SK-N-SH (cell line): ENCODE measurements at regions not wholly inside any gene's neighbourhood (a gene's known extent, or its start where the extent isn't known, plus 50 kb on each side); places are given as distances from the start of the nearest gene placed in this dataset.

ENCODE experiments used
- CTCF ChIA-PET: fragments of 300-600, 350-600 bp; formaldehyde crosslinking; extraction: SDS; loops from one replicate; lab custom pipeline; 2021; lab: Yijun Ruan, JAX
- POLR2A ChIA-PET: fragments of 350-600 bp; sonication (Branson Sonifier 250); formaldehyde crosslinking; extraction: SDS; loops from one replicate; lab custom pipeline; 2020; ENCODE audit warnings: antibody characterized with exemption, inconsistent platforms; lab: Yijun Ruan, JAX
- DNase-seq: peaks from one replicate; pipeline ENCODE4 v3.0.0; 2012
- H2AFZ ChIP-seq: fragments of 200-600 bp; sonication (generic); 2 replicates; pipeline ENCODE4 v1.8.1; 2016; ENCODE audit warnings: antibody characterized with exemption, mild to moderate bottlenecking, low read depth
- H3F3A ChIP-seq: fragments of 200-600 bp; sonication (generic); replicated peaks from 2 replicates; pipeline ENCODE3; 2016; ENCODE audit warnings: antibody characterized with exemption, mild to moderate bottlenecking; ENCODE audit not compliant: insufficient read depth
- H3K27ac ChIP-seq, 2 experiments: fragments of 200-500 bp in 1 of 2; fragments of 200-600 bp in 1 of 2; sonication (Bioruptor generic) in 1 of 2; sonication (generic), shearing (Covaris generic) in 1 of 2; 2 replicates each; pipeline versions ENCODE4 v1.5.1 to v1.6.1; 2014 to 2016; ENCODE audit warnings: low read depth in 2 of 2, inconsistent platforms in 1 of 2, low read length in 1 of 2, mild to moderate bottlenecking in 1 of 2, mixed read lengths in 1 of 2
- H3K27me3 ChIP-seq: fragments of 200-600 bp; sonication (generic), shearing (Covaris generic); 2 replicates; pipeline ENCODE4 v1.6.1; 2016; ENCODE audit warnings: mixed run types; ENCODE audit not compliant: insufficient read depth
- H3K36me3 ChIP-seq, 2 experiments: fragments of 200-500 bp in 1 of 2; fragments of 200-600 bp in 1 of 2; sonication (Bioruptor generic) in 1 of 2; sonication (generic) in 1 of 2; replicated peaks in 1 of 2; 2 replicates each; pipeline versions ENCODE3 to v1.5.1; 2014 to 2016; ENCODE audit warnings: low read length in 1 of 2, mild to moderate bottlenecking in 1 of 2; ENCODE audit not compliant: insufficient read depth in 2 of 2, control insufficient read depth in 1 of 2
- H3K4me1 ChIP-seq, 2 experiments: fragments of 200-500 bp in 1 of 2; fragments of 200-600 bp in 1 of 2; sonication (Bioruptor generic) in 1 of 2; sonication (generic), shearing (Covaris generic) in 1 of 2; 2 replicates each; pipeline versions ENCODE4 v1.5.1 to v1.6.1; 2014 to 2016; ENCODE audit warnings: low read depth in 1 of 2, low read length in 1 of 2, mixed run types in 1 of 2; ENCODE audit not compliant: insufficient read depth in 2 of 2, control insufficient read depth in 1 of 2
- H3K4me2 ChIP-seq: fragments of 200-600 bp; sonication (generic), shearing (Covaris generic); 2 replicates; pipeline ENCODE4 v1.6.1; 2017; ENCODE audit warnings: mixed run types
- H3K4me3 ChIP-seq, 2 experiments: fragments of 200-500 bp in 1 of 2; fragments of 200-600 bp in 1 of 2; sonication (Bioruptor generic) in 1 of 2; sonication (generic), shearing (Covaris generic) in 1 of 2; 2 replicates each; pipeline versions ENCODE4 v1.5.1 to v1.8.1; 2014 to 2016; ENCODE audit warnings: low read depth in 2 of 2, inconsistent platforms in 1 of 2, low read length in 1 of 2, mild to moderate bottlenecking in 1 of 2, mixed read lengths in 1 of 2, moderate library complexity in 1 of 2
- H3K79me2 ChIP-seq: fragments of 200-600 bp; sonication (generic); 2 replicates; pipeline ENCODE4 v1.8.1; 2017; ENCODE audit warnings: mild to moderate bottlenecking; ENCODE audit not compliant: insufficient read depth
- H3K9ac ChIP-seq: fragments of 200-600 bp; sonication (generic); 2 replicates; pipeline ENCODE4 v1.6.1; 2017; ENCODE audit warnings: mixed run types
- H3K9me2 ChIP-seq: fragments of 200-600 bp; sonication (generic); 2 replicates; pipeline ENCODE4 v1.6.1; 2017; ENCODE audit warnings: mixed run types
- H3K9me3 ChIP-seq: fragments of 200-600 bp; sonication (generic); 2 replicates; pipeline ENCODE4 v1.6.1; 2017; ENCODE audit warnings: mixed run types, mild to moderate bottlenecking, moderate library complexity
- H4K20me1 ChIP-seq: fragments of 200-600 bp; sonication (generic); 2 replicates; pipeline ENCODE4 v1.6.1; 2017; ENCODE audit warnings: mild to moderate bottlenecking, mixed run types; ENCODE audit not compliant: insufficient read depth
- CHD2 ChIP-seq: fragments of 150-350 bp; IDR thresholded peaks from 2 replicates; pipeline ENCODE4 v1.6.1; 2018; ENCODE audit warnings: low read length; ENCODE audit not compliant: partially characterized antibody
- FOXJ3 ChIP-seq: sonication (generic); formaldehyde crosslinking; IDR thresholded peaks from 2 replicates; pipeline ENCODE4 v1.5.1; 2020; ENCODE audit warnings: mild to moderate bottlenecking, missing genetic modification reagents
- FOXM1 ChIP-seq: IDR thresholded peaks from 2 replicates; pipeline ENCODE4 v1.4.0; 2012; ENCODE audit warnings: low read depth, mild to moderate bottlenecking
- NRF1 ChIP-seq: IDR thresholded peaks from 2 replicates; pipeline ENCODE4 v1.6.1; 2012; ENCODE audit warnings: low read depth, mild to moderate bottlenecking, low read length
- POLR2AphosphoS5 ChIP-seq: IDR thresholded peaks from 2 replicates; pipeline ENCODE4 v1.6.1; 2012; ENCODE audit warnings: low read depth, low read length
- RAD21 ChIP-seq: IDR thresholded peaks from 2 replicates; pipeline ENCODE4 v1.6.1; 2012; ENCODE audit warnings: mild to moderate bottlenecking, low read length
- RXRA ChIP-seq: IDR thresholded peaks from 2 replicates; pipeline ENCODE4 v1.4.0; 2012; ENCODE audit warnings: low read depth, mild to moderate bottlenecking, borderline replicate concordance
- SIN3A ChIP-seq: IDR thresholded peaks from 2 replicates; pipeline ENCODE4 v1.6.1; 2012; ENCODE audit warnings: low read depth, mild to moderate bottlenecking, low read length, moderate library complexity, borderline replicate concordance
- SMC3 ChIP-seq: IDR thresholded peaks from 2 replicates; pipeline ENCODE4 v1.6.1; 2012; ENCODE audit warnings: low read depth, low read length, improper control_type of control experiment
- WGBS: methylation state at CpG from one replicate; pipeline ENCODE4 v1.1.6; 2017; ENCODE audit warnings: low lambda C conversion rate; 5-methylcytosine and 5-hydroxymethylcytosine counted together
- TF ChIP-seq, protein P1 (sequence below): IDR thresholded peaks from 2 replicates; pipeline ENCODE4; 2012
- TF ChIP-seq, protein P2 (sequence below): fragments of 200-600 bp; sonication (generic); IDR thresholded peaks from 2 replicates; pipeline ENCODE4 v1.6.1; 2017; ENCODE audit warnings: antibody characterized with exemption, mild to moderate bottlenecking, moderate library complexity
- TF ChIP-seq, protein P3 (sequence below): IDR thresholded peaks from 2 replicates; pipeline ENCODE4 v1.4.0; 2012; ENCODE audit warnings: low read depth, borderline replicate concordance
- TF ChIP-seq, protein P4 (sequence below): IDR thresholded peaks from 2 replicates; pipeline ENCODE4 v1.4.0; 2012; ENCODE audit warnings: low read depth

DNA sequence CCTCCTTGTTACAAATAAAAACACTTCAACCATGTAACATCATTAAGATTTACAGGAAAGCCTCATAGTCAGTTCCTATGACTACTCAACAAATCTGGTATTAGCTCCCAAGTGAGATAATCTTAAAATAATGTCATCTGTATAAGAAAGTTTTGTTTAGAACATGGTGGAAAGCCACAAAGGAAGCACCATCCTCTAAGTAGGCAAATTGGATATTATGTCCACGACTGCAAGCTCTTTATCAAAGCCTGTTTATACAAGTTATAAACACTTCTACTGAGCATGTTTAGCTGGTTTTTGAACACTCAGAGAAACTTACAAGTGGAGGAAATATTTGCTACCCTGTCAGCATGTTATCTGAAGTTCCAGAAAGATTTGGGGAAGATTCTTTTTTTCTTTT lies 349.8 kb downstream of the ARL4A start (continued):
- TF ChIP-seq CHD2: no peak
- no peak for TF ChIP-seq FOXM1
- TF ChIP-seq SIN3A: no peak

DNA sequence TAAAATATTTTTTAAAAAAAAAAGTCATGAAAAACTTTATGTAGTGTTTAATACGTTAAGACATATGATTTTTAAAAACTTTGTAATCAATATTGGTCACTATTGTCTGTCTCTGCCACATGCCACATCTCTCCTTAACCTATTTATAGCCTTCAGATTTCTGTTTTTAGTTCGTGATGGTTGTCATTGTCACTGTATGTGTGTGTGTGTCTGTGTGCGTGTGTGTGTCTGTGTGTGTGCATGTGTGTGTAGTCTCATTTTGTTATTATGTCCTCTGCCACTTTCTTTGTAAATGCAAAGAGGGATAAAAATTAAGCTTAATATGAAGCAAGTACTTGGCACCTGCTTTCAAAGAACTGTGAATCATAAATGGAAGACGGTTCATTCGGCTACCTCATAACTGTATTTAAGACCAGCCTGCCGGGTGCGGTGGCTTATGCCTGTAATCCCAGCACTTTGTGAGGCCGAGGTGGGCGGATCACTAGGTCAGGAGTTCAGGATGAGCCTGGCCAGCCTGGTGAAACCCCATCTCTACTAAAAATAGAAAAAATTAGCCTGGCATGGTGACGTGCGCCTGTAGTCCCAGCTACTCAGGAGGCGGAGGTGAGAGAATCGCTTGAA lies 354.0 kb downstream of the ARL4A start:
- TF ChIP-seq NRF1: no peak
- CTCF ChIA-PET: no interaction called here
- Histone ChIP-seq H3K79me2 (no peaks in the 10 kb centered on the region), H2AFZ (no peak overlapping the region), H3K4me1 (no peaks in the 10 kb centered on the region), H3K9me2 (no peaks in the 10 kb centered on the region), H3K36me3 (no peaks in the 10 kb centered on the region), H3K4me2 (no peak overlapping the region), H3F3A (no peaks in the 10 kb centered on the region), H3K27ac (no peak overlapping the region), H4K20me1 (no peaks in the 10 kb centered on the region), H3K27me3 (peaks cover 3% of the 10 kb centered on the region; the same call in 1 of the 2 replicates), H3K9me3 (no peaks in the 10 kb centered on the region), H3K9ac (no peak overlapping the region), H3K4me3 (no peak overlapping the region)
- POLR2A ChIA-PET: no interaction called here
- WGBS: 19% methylated on average over 13 of the region's 13 CpGs
- DNase-seq: no peak

DNA sequence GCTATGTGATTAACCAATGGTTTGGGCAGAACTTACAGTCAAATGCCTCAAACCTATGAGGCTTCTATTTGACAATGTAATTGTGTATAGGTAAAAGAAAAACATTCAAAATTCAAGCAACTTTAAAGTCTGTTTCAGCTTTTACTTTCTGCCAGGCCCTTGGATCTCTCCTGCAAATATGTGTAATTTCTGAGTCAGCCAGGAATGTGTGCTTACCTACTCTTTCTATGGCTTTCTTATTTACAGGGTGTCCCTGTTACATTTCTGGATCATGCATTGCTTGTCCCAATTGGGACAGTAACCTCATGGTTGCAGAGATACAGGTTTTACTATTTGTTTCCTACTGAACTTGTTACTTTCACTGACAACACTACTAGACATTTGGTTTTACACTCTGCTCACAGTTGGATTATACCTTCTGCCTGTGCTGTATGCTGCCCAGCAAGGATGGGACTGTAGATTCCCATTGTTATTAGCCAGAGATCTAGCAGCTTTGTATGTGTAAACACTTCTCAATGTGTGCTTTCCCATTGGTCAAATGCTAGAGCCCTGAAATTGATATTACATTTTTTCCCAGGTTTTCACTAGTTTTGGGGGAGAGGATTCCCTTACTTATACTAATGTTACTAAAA lies 355.3 kb downstream of the ARL4A start:
- no peak for DNase-seq
- Histone ChIP-seq H3K9me3 (no peaks in the 10 kb centered on the region), H3K9me2 (no peaks in the 10 kb centered on the region), H3K4me2 (no peak overlapping the region), H3F3A (no peaks in the 10 kb centered on the region), H3K27me3 (peaks cover 3% of the 10 kb centered on the region; the same call in 1 of the 2 replicates), H3K4me1 (no peaks in the 10 kb centered on the region), H2AFZ (no peak overlapping the region), H3K27ac (no peak overlapping the region), H3K36me3 (no peaks in the 10 kb centered on the region), H3K4me3 (no peak overlapping the region), H3K9ac (no peak overlapping the region)
- ChIA-PET POLR2A (no interaction called here), CTCF (no interaction called here)
- TF ChIP-seq FOXJ3 (CRISPR knock-in tag): no peak
- TF ChIP-seq CHD2: no peak
- no peak for TF ChIP-seq POLR2AphosphoS5
- TF ChIP-seq, protein P1, sequence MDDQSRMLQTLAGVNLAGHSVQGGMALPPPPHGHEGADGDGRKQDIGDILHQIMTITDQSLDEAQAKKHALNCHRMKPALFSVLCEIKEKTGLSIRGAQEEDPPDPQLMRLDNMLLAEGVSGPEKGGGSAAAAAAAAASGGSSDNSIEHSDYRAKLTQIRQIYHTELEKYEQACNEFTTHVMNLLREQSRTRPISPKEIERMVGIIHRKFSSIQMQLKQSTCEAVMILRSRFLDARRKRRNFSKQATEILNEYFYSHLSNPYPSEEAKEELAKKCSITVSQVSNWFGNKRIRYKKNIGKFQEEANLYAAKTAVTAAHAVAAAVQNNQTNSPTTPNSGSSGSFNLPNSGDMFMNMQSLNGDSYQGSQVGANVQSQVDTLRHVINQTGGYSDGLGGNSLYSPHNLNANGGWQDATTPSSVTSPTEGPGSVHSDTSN: no peak
- TF ChIP-seq, protein P2, sequence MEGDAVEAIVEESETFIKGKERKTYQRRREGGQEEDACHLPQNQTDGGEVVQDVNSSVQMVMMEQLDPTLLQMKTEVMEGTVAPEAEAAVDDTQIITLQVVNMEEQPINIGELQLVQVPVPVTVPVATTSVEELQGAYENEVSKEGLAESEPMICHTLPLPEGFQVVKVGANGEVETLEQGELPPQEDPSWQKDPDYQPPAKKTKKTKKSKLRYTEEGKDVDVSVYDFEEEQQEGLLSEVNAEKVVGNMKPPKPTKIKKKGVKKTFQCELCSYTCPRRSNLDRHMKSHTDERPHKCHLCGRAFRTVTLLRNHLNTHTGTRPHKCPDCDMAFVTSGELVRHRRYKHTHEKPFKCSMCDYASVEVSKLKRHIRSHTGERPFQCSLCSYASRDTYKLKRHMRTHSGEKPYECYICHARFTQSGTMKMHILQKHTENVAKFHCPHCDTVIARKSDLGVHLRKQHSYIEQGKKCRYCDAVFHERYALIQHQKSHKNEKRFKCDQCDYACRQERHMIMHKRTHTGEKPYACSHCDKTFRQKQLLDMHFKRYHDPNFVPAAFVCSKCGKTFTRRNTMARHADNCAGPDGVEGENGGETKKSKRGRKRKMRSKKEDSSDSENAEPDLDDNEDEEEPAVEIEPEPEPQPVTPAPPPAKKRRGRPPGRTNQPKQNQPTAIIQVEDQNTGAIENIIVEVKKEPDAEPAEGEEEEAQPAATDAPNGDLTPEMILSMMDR: no peak
- no peak for TF ChIP-seq RAD21
- TF ChIP-seq, protein P3, sequence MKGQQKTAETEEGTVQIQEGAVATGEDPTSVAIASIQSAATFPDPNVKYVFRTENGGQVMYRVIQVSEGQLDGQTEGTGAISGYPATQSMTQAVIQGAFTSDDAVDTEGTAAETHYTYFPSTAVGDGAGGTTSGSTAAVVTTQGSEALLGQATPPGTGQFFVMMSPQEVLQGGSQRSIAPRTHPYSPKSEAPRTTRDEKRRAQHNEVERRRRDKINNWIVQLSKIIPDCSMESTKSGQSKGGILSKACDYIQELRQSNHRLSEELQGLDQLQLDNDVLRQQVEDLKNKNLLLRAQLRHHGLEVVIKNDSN: no peak
- TF ChIP-seq, protein P4, sequence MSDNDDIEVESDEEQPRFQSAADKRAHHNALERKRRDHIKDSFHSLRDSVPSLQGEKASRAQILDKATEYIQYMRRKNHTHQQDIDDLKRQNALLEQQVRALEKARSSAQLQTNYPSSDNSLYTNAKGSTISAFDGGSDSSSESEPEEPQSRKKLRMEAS: no peak
- no peak for TF ChIP-seq RXRA
- TF ChIP-seq SMC3: no peak
- TF ChIP-seq, all 33 proteins: peak for 0
- Histone ChIP-seq H3K79me2 (no peaks in the 10 kb centered on the region), H4K20me1 (no peaks in the 10 kb centered on the region)
